ENCODE measurements at regions not wholly inside any gene's neighbourhood (a gene's known extent, or its start where the extent isn't known, plus 50 kb on each side); places are given as distances from the start of the nearest gene placed in this dataset.

DNA sequence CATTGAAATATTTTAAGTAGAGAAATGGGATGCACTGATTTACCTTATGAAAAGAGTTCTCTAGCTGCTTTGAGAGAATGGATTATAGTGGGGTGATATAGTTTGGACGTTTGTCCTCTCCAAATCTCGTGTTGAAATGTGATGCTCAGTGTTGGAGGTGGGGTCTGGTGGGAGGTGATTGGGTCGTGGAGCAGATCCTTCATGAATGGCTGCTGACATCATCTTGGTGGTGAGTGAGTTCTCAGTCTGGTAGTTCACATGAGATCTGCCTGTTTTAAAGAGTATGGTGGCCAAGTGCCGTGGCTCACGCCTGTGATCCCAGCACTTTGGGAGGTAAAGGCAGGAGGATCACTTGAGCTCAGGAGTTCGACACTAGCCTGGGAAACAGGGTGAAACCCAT lies 58.7 kb upstream of the SH3RF3 start:
- no peak for TF ChIP-seq CTCF (IDR thresholded peaks at IDR 0.05; ENCODE audit: insufficient read depth, low read length, missing control alignments)
- POLR2A ChIA-PET = no interaction called here

GRCh38 chr2:109069331-109070194 lies 59.4 kb upstream of the SH3RF3 start:
- CTCF ChIA-PET = no interaction called here
- no peak for TF ChIP-seq CTCF (IDR thresholded peaks at IDR 0.05; ENCODE audit: insufficient read depth, low read length, missing control alignments)
- no peak for DNase-seq (ENCODE audit: low read depth, low spot score)
- POLR2A ChIA-PET = no interaction called here
- no peak overlapping the region for H3K4me3 ChIP-seq (ENCODE audit: low read depth, low read length)

More for the DNA sequence above, 58.7 kb upstream of the SH3RF3 start:
- no peak for DNase-seq (ENCODE audit: low read depth, low spot score)
- H3K4me3 ChIP-seq (ENCODE audit: low read depth, low read length) = no peak overlapping the region
- CTCF ChIA-PET = no interaction called here

DNA sequence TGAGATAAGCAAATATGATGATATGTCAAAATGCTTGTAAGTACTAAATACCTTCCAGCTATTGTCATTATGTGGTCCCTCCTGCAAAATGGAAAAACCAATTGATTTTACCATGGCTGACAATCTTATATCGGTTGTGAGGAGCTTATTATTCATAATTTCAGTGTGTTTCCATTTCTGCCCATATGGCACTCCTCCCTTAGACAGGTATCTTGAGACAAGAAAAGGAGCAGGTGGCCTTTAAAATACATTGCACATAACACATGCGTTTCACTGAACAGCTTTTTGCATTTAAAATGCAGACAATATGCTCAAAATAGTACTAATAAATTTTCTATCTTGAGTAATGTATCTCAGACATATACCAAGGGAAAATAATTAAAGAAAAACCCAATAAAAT lies 60.2 kb upstream of the SH3RF3 start:
- POLR2A ChIA-PET = no interaction called here
- DNase-seq (ENCODE audit: low read depth, low spot score) = no peak
- no peak for TF ChIP-seq CTCF (IDR thresholded peaks at IDR 0.05; ENCODE audit: insufficient read depth, low read length, missing control alignments)
- H3K4me3 ChIP-seq (ENCODE audit: low read depth, low read length) = no peak overlapping the region
- CTCF ChIA-PET = no interaction called here

DNA sequence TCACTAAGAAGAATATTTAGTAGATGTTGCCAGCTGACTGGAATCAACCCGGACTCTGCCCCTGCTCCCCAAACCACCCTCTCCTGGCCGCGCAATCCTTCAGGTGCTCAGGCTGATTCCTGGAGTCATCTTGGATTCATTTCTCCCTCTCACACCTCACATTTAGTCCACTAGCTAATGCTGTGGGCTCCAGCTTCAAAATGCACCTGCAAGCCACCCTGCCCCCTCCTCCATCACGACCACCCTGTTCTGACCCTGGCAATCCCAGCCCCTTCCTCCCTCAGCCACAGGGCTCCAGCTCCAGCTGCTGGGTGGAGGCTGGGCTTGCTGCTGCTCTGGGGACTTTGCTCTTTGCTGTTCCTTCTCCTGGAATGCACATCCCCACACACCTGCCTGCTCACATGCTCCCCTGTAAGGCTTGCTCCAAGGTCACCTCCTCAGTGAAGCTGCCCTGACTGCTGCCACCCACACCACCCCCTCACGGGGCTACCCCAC lies 61.3 kb upstream of the SH3RF3 start:
- TF ChIP-seq CTCF (IDR thresholded peaks at IDR 0.05; ENCODE audit: insufficient read depth, low read length, missing control alignments) = no peak
- no peak for DNase-seq (ENCODE audit: low read depth, low spot score)
- no peak overlapping the region for H3K4me3 ChIP-seq (ENCODE audit: low read depth, low read length)
- ChIA-PET CTCF (no interaction called here), POLR2A (no interaction called here)

DNA sequence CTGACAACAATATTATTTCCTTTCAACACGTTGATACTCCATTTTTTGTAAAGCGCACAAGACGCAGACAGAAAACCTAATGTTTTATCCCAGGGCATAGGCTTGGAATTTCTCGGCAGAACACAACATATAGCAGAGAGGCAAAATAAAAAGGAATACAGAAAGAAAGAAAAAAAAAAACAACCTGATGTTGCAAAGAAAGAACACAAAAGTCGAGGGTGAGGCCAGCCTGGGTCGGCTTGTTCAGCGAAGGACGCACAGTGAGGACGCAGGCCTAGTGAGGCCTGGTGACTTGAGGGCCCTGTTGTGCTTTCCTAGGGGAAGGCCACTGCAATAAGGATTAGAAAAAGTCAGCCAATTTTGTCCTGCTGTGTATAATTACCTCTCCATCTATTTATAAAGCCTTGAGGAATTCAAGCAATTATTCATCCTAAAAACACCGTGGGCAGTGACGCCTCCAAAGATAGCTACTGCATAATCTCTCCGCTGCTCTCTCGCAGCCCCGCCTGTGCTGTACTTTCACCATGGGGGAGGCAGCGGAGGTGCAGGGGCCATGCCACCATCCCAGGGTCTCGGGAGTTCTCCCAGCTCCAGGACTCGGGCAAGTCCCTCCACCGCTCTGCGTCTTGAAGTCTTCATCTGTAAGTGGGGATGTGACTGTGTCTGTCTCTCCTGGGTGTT lies 61.9 kb upstream of the SH3RF3 start:
- CTCF ChIA-PET = no interaction called here
- no peak for TF ChIP-seq CTCF (IDR thresholded peaks at IDR 0.05; ENCODE audit: insufficient read depth, low read length, missing control alignments)
- DNase-seq (ENCODE audit: low read depth, low spot score) = no peak
- POLR2A ChIA-PET = no interaction called here
- no peak overlapping the region for H3K4me3 ChIP-seq (ENCODE audit: low read depth, low read length)

DNA sequence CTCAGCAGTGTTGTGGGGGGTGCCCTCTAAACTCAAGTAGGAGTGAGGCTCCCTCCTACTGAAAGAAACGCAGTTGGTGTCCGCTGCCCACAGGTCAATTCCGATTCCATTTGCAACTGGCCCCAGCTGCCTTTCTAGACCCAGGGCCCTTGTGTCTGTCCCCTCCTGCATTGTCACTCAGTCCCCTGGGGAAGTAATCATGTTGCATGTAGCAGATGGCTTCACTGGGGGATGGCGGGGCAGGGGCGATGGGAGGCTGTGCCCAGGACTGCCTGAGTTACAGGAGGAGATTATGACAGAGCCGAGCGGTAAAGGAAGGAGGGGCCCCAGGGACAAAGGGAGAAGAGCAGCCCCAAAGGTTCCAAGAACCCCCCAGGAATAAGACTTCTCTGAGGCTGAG lies 62.5 kb upstream of the SH3RF3 start:
- no peak for TF ChIP-seq CTCF (IDR thresholded peaks at IDR 0.05; ENCODE audit: insufficient read depth, low read length, missing control alignments)
- DNase-seq (ENCODE audit: low read depth, low spot score) = no peak
- no peak overlapping the region for H3K4me3 ChIP-seq (ENCODE audit: low read depth, low read length)
- ChIA-PET CTCF (no interaction called here), POLR2A (no interaction called here)
